HepG2 (cell line): ENCODE measurements at regions not wholly inside any gene's neighbourhood (a gene's known extent, or its start where the extent isn't known, plus 50 kb on each side); places are given as distances from the start of the nearest gene placed in this dataset.

Experiments
- ATAC-seq: fragments of 200-7000 bp; cut with Tn5 transposase; 3 replicates; pipeline ENCODE4 v1.9.1; 2020; ENCODE audit warnings: mild to moderate bottlenecking, moderate library complexity
- BruUV-seq: library from RNA; stranded (reverse); fragments of 400-500 nt; replicated peaks from 2 replicates; lab custom pipeline; 2021; lab: Mats Ljungman, UMichigan
- CTCF ChIA-PET: fragments of 300-600 bp; formaldehyde crosslinking; extraction: SDS; loops from one replicate; lab custom pipeline; 2021; ENCODE audit warnings: low total read pairs, inconsistent platforms, low intra/inter-chr PET ratio; lab: Yijun Ruan, JAX
- POLR2A ChIA-PET: fragments of 350-600 bp; sonication (Branson Sonifier 250); formaldehyde crosslinking; loops from one replicate; lab custom pipeline; 2020; ENCODE audit warnings: antibody characterized with exemption, inconsistent platforms; lab: Yijun Ruan, JAX
- DNase-seq: peaks from one replicate; pipeline ENCODE4 v3.0.0-alpha.2; 2015; ENCODE audit warnings: low spot score
- FAIRE-seq: peaks from 3 replicates; lab custom pipeline; 2011; peaks lifted over from hg19 to GRCh38; lab: Jason Lieb, UNC
- H2AFZ ChIP-seq: one replicate; pipeline ENCODE4 v1.6.1; 2011; ENCODE audit warnings: low read length, inconsistent platforms
- H3K27ac ChIP-seq: fragments of 300-600 bp; 3 replicates; pipeline ENCODE4 v1.8.0; 2011; ENCODE audit warnings: mixed run types, mild to moderate bottlenecking, mixed read lengths, low read length, inconsistent platforms; ENCODE audit not compliant: insufficient read depth; ENCODE audit errors: extremely low read length
- H3K27me3 ChIP-seq, 2 experiments: fragments of 200-600 bp in 1 of 2; 2 replicates in 1 of 2; 3 replicates in 1 of 2; pipeline versions ENCODE4 v1.6.0 to v1.8.0; 2011; ENCODE audit warnings: low read length in 2 of 2, mild to moderate bottlenecking in 2 of 2, moderate library complexity in 2 of 2, inconsistent platforms in 1 of 2; ENCODE audit not compliant: insufficient read depth in 2 of 2, control insufficient read depth in 1 of 2
- H3K36me3 ChIP-seq, 2 experiments: fragments of 200-600 bp in 1 of 2; replicated peaks in 1 of 2; 2 replicates in 1 of 2; 3 replicates in 1 of 2; pipeline versions ENCODE4 v1.5.1 to v1.8.0; 2011; ENCODE audit warnings: low read length in 2 of 2, inconsistent platforms in 1 of 2; ENCODE audit not compliant: insufficient read depth in 2 of 2, control insufficient read depth in 1 of 2
- H3K4me1 ChIP-seq: 2 replicates; pipeline ENCODE4 v1.5.1; 2012; ENCODE audit warnings: low read length, inconsistent platforms; ENCODE audit not compliant: insufficient read depth
- H3K4me2 ChIP-seq: 2 replicates; pipeline ENCODE4 v1.6.0; 2011; ENCODE audit warnings: low read depth, low read length, inconsistent platforms
- H3K4me3 ChIP-seq, 3 experiments: fragments of 200-600 bp in 1 of 3; sonication (generic), shearing (Covaris generic) in 1 of 3; replicated peaks in 1 of 3; 2 replicates each; pipeline ENCODE4 v1.5.1; 2011 to 2016; ENCODE audit warnings: low read length in 3 of 3, inconsistent platforms in 2 of 3, low read depth in 2 of 3, mild to moderate bottlenecking in 2 of 3, control low read depth in 1 of 3, mixed read lengths in 1 of 3; ENCODE audit not compliant: insufficient read depth in 1 of 3
- H3K79me2 ChIP-seq: one replicate; pipeline ENCODE4 v1.6.1; 2011; ENCODE audit warnings: low read length, inconsistent platforms; ENCODE audit not compliant: insufficient read depth
- H3K9ac ChIP-seq: 2 replicates; pipeline ENCODE4 v1.6.0; 2011; ENCODE audit warnings: mild to moderate bottlenecking, low read depth, low read length, inconsistent platforms; ENCODE audit not compliant: insufficient read depth
- H3K9me3 ChIP-seq: 2 replicates; pipeline ENCODE4 v1.5.1; 2012; ENCODE audit warnings: mild to moderate bottlenecking, low read length
- H4K20me1 ChIP-seq: 2 replicates; pipeline ENCODE4 v1.6.0; 2011; ENCODE audit warnings: inconsistent platforms, mild to moderate bottlenecking, low read length, moderate library complexity; ENCODE audit not compliant: insufficient read depth
- FIP1L1 ChIP-seq: fragments of 200-400 bp; formaldehyde crosslinking; IDR thresholded peaks from 2 replicates; pipeline ENCODE4 v1.6.1; 2018; ENCODE audit warnings: low read depth, mild to moderate bottlenecking, low read length, moderate library complexity, borderline replicate concordance; ENCODE audit not compliant: insufficient read depth
- MIER2 ChIP-seq: IDR thresholded peaks from 2 replicates; pipeline ENCODE4 v1.6.1; 2016; ENCODE audit warnings: missing biosample characterization, missing genetic modification reagents
- TERF1 ChIP-seq: sonication (generic); formaldehyde crosslinking; IDR thresholded peaks from 2 replicates; pipeline ENCODE4 v1.8.0; 2022; ENCODE audit warnings: mild to moderate bottlenecking, missing genetic modification reagents, moderate library complexity
- ZBTB14 ChIP-seq: sonication (generic); formaldehyde crosslinking; IDR thresholded peaks from 2 replicates; pipeline ENCODE4 v1.4.0; 2020; ENCODE audit warnings: missing genetic modification reagents
- ZNF547 ChIP-seq: sonication (generic); formaldehyde crosslinking; IDR thresholded peaks from 2 replicates; pipeline ENCODE4 v1.5.1; 2020; ENCODE audit warnings: mild to moderate bottlenecking, missing genetic modification reagents
- ZNF607 ChIP-seq: sonication (generic); formaldehyde crosslinking; IDR thresholded peaks from 2 replicates; pipeline ENCODE4 v1.5.1; 2020; ENCODE audit warnings: missing genetic modification reagents, mild to moderate bottlenecking, borderline replicate concordance
- ZNF75D ChIP-seq: sonication (generic); formaldehyde crosslinking; IDR thresholded peaks from 2 replicates; pipeline ENCODE4 v1.8.1; 2023; ENCODE audit warnings: missing genetic modification reagents, mild to moderate bottlenecking, borderline replicate concordance
- WGBS: methylation state at CpG from one replicate; pipeline ENCODE4 v1.1.6; 2017; ENCODE audit warnings: low lambda C conversion rate; 5-methylcytosine and 5-hydroxymethylcytosine counted together
- in situ Hi-C: cut with HindIII; loops from 2 replicates; pipeline ENCODE4 v1.10.0; 2017; ENCODE audit warnings: low pct_unique_long_range_greater_than_20kb; ENCODE audit not compliant: extremely low pct_ligation_motif_present
- intact Hi-C: fragments of 100-400 bp; cut with micrococcal nuclease; formaldehyde crosslinking; loops from one replicate; pipeline ENCODE4 v1.10.0; 2022; ENCODE audit not compliant: unreplicated experiment
- small RNA-seq, 3 experiments: library from RNA; depleted of rRNA; stranded (forward); fragments of <200 nt; gene quantifications; one replicate each; pipeline ENCODE3, GENCODE V24; 2012; ENCODE audit warnings: low read depth in 2 of 3, low replicate concordance in 1 of 3; ENCODE audit not compliant: insufficient read length in 3 of 3, insufficient read depth in 2 of 3

GRCh38 chr10:31580646-31581045 is 261.6 kb downstream of the ZEB1 start:
- Histone ChIP-seq H3K4me3 (no peak overlapping the region), H3K36me3 (no peaks in the 10 kb centered on the region), H2AFZ (no peak overlapping the region), H3K9ac (no peak overlapping the region), H3K4me1 (no peaks in the 10 kb centered on the region), H4K20me1 (no peaks in the 10 kb centered on the region), H3K27ac (no peak overlapping the region), H3K4me2 (no peak overlapping the region), H3K9me3 (no peaks in the 10 kb centered on the region; the same call in 1 of the 2 replicates), H3K27me3 (peaks cover 0 to 14% of the 10 kb centered on the region in 2 experiments; a peak in 1 of 5 replicates), H3K79me2 (no peaks in the 10 kb centered on the region)
- in situ Hi-C loops (no loop called here), intact Hi-C loops (no loop called here)
- BruUV-seq = no TSS peak
- CTCF ChIA-PET = no interaction called here
- FAIRE-seq (no peak), DNase-seq (no peak), ATAC-seq (no peak)
- POLR2A ChIA-PET = no interaction called here
- 29% methylated on average over 5 of the region's 5 CpGs for WGBS
- TF ChIP-seq ZNF75D (CRISPR knock-in tag) (no peak), ZNF547 (no peak), ZNF607 (CRISPR knock-in tag) (no peak), MIER2 (CRISPR knock-in tag) (no peak), ZBTB14 (CRISPR knock-in tag) (no peak), FIP1L1 (no peak), TERF1 (CRISPR knock-in tag) (no peak)

Small RNA genes lying in the stretch of these regions (small RNA-seq; reads per million reads assigned to genes)
- gene AL161935.2 = 0 reads per million in 3 experiments
